HG02884 (cell line): ENCODE measurements at regions not wholly inside any gene's neighbourhood (a gene's known extent, or its start where the extent isn't known, plus 50 kb on each side); places are given as distances from the start of the nearest gene placed in this dataset.

Experiments used
- ATAC-seq: cut with Tn5 transposase; IDR thresholded peaks from one replicate; pipeline ENCODE4 v1.9.1; 2021; ENCODE audit warnings: mild to moderate bottlenecking, moderate library complexity; ENCODE audit not compliant: unreplicated experiment

GRCh38 chr18:40048886-40049650 is 1906.0 kb upstream of the PIK3C3 start:
- no peak for ATAC-seq

- ATAC-seq = no peak
Measured at GRCh38 chr18:40048253-40048652, 1906.8 kb upstream of the PIK3C3 start.

- ATAC-seq = no peak
Measured at GRCh38 chr18:40046596-40046995, 1908.4 kb upstream of the PIK3C3 start.

GRCh38 chr18:40041951-40042350 is 1913.1 kb upstream of the PIK3C3 start:
- ATAC-seq = no peak

GRCh38 chr18:40040574-40040973 is 1914.5 kb upstream of the PIK3C3 start:
- ATAC-seq = no peak

GRCh38 chr18:40037356-40037755 is 1917.7 kb upstream of the PIK3C3 start:
- ATAC-seq = no peak

GRCh38 chr18:40036861-40037260 is 1918.2 kb upstream of the PIK3C3 start:
- ATAC-seq = no peak

GRCh38 chr18:40035966-40036365 is 1919.1 kb upstream of the PIK3C3 start:
- ATAC-seq = no peak

GRCh38 chr18:40032076-40032475 is 1923.0 kb upstream of the PIK3C3 start:
- no peak for ATAC-seq

GRCh38 chr18:40031435-40031834 is 1923.6 kb upstream of the PIK3C3 start:
- no peak for ATAC-seq

GRCh38 chr18:40019797-40020392 is 1935.1 kb upstream of the PIK3C3 start:
- ATAC-seq = no peak

- no peak for ATAC-seq
Measured at GRCh38 chr18:40018266-40018665, 1936.8 kb upstream of the PIK3C3 start.

GRCh38 chr18:40017021-40017420 is 1938.0 kb upstream of the PIK3C3 start:
- ATAC-seq = no peak

- ATAC-seq = no peak
Measured at GRCh38 chr18:40016405-40016804, 1938.6 kb upstream of the PIK3C3 start.

- ATAC-seq = no peak
Measured at GRCh38 chr18:40013001-40013609, 1941.9 kb upstream of the PIK3C3 start.

- ATAC-seq = no peak
Measured at GRCh38 chr18:40011201-40011600, 1943.8 kb upstream of the PIK3C3 start.

- no peak for ATAC-seq
Measured at GRCh38 chr18:40006634-40007033, 1948.4 kb upstream of the PIK3C3 start.

GRCh38 chr18:40004246-40004645 is 1950.8 kb upstream of the PIK3C3 start:
- no peak for ATAC-seq

GRCh38 chr18:39998317-39998716 is 1956.7 kb upstream of the PIK3C3 start:
- no peak for ATAC-seq

GRCh38 chr18:39994498-39994897 is 1960.5 kb upstream of the PIK3C3 start:
- no peak for ATAC-seq

GRCh38 chr18:39991696-39992265 is 1963.3 kb upstream of the PIK3C3 start:
- no peak for ATAC-seq

- ATAC-seq = no peak
Measured at GRCh38 chr18:39990540-39990939, 1964.5 kb upstream of the PIK3C3 start.
